ENCODE measurements at regions not wholly inside any gene's neighbourhood (a gene's known extent, or its start where the extent isn't known, plus 50 kb on each side); places are given as distances from the start of the nearest gene placed in this dataset.

DNA sequence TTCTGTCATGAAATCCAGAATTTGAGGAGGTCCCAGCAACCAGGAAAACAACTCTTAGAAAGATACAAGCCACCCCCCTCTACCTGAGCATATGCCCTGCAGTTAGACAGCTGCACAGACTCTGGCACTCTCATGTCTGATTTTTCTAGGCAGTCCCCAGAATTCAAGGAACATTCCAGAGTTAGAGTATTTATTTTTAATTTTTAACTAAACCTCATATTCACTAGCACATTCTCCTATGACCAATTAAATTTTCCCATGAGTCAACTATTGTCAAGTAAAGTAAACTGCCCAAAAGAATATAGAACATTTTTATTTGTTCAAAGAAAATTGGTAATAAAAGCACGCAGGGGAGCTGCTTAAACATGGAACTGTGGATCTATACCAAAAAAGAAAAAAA is 490.5 kb upstream of the SEMA6A start:
- Histone ChIP-seq H3K9ac (ENCODE audit: control insufficient read depth, insufficient read depth, low read length) (no peak overlapping the region), H3K4me1 (ENCODE audit: control insufficient read depth, insufficient read depth, low read length) (no peaks in the 10 kb centered on the region), H3K9me3 (replicated peaks; ENCODE audit: control insufficient read depth, insufficient read depth, low read length) (no peaks in the 10 kb centered on the region), H2AFZ (ENCODE audit: control insufficient read depth, low read depth, low read length) (no peak overlapping the region), H3K36me3 (ENCODE audit: control insufficient read depth in 2 of 2, insufficient read depth in 2 of 2, low read length in 1 of 2) (no peaks in the 10 kb centered on the region), H4K20me1 (ENCODE audit: control insufficient read depth, insufficient read depth) (no peaks in the 10 kb centered on the region), H3K27me3 (replicated peaks in 1 of 2; ENCODE audit: control insufficient read depth in 2 of 2, insufficient read depth in 2 of 2, low read length in 1 of 2) (no peaks in the 10 kb centered on the region), H3K79me2 (ENCODE audit: control insufficient read depth, insufficient read depth, low read length) (no peaks in the 10 kb centered on the region), H3K27ac (ENCODE audit: control insufficient read depth, insufficient read depth) (no peak overlapping the region), H3K4me2 (ENCODE audit: control insufficient read depth, insufficient read depth) (no peak overlapping the region), H3K4me3 (no peak overlapping the region)
- intact Hi-C loops (cut with micrococcal nuclease; ENCODE audit: unreplicated experiment) = no loop called here
- no TSS peak for BruUV-seq (replicated peaks)
- 46% methylated on average over 1 of the region's 1 CpG for whole genome bisulfite sequencing (ENCODE audit: insufficient coverage, insufficient replicate concordance, low lambda C conversion rate, missing lambda C conversion rate)
- in situ Hi-C loops (cut with MboI) = no loop called here
- ChIA-PET SMC1A (ENCODE audit: uncharacterized antibody, unreplicated experiment) (no interaction called here), CTCF (no interaction called here), RAD21 (ENCODE audit: unreplicated experiment) (no interaction called here), POLR2A (no interaction called here)
- FAIRE-seq (no peak), DNase-seq (ENCODE audit: low read depth, low spot score) (no peak), ATAC-seq (no peak)
- TF ChIP-seq BACH1 (IDR thresholded peaks at IDR 0.05; ENCODE audit: borderline replicate concordance) = no peak
- no peak for TF ChIP-seq RB1 (IDR thresholded peaks at IDR 0.05; ENCODE audit: borderline replicate concordance)
- no peak for TF ChIP-seq LARP7 (IDR thresholded peaks at IDR 0.05)
- TF ChIP-seq PBX3 (IDR thresholded peaks at IDR 0.05; ENCODE audit: insufficient replicate concordance, low read depth, low read length) = no peak
- TF ChIP-seq SMC3 (IDR thresholded peaks at IDR 0.05; ENCODE audit: borderline replicate concordance, low read length) = no peak
- TF ChIP-seq, protein P1, sequence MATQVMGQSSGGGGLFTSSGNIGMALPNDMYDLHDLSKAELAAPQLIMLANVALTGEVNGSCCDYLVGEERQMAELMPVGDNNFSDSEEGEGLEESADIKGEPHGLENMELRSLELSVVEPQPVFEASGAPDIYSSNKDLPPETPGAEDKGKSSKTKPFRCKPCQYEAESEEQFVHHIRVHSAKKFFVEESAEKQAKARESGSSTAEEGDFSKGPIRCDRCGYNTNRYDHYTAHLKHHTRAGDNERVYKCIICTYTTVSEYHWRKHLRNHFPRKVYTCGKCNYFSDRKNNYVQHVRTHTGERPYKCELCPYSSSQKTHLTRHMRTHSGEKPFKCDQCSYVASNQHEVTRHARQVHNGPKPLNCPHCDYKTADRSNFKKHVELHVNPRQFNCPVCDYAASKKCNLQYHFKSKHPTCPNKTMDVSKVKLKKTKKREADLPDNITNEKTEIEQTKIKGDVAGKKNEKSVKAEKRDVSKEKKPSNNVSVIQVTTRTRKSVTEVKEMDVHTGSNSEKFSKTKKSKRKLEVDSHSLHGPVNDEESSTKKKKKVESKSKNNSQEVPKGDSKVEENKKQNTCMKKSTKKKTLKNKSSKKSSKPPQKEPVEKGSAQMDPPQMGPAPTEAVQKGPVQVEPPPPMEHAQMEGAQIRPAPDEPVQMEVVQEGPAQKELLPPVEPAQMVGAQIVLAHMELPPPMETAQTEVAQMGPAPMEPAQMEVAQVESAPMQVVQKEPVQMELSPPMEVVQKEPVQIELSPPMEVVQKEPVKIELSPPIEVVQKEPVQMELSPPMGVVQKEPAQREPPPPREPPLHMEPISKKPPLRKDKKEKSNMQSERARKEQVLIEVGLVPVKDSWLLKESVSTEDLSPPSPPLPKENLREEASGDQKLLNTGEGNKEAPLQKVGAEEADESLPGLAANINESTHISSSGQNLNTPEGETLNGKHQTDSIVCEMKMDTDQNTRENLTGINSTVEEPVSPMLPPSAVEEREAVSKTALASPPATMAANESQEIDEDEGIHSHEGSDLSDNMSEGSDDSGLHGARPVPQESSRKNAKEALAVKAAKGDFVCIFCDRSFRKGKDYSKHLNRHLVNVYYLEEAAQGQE (IDR thresholded peaks at IDR 0.05; ENCODE audit: low read depth, low read length) = no peak
- TF ChIP-seq JUND (IDR thresholded peaks at IDR 0.05; ENCODE audit: low read depth, low read length) = no peak
- no peak for TF ChIP-seq SUPT20H (IDR thresholded peaks at IDR 0.05; ENCODE audit: borderline replicate concordance, control insufficient read depth, low read depth, low read length)

All from GM12878 (cell line).